Inflammatory macrophage (primary cell): ENCODE measurements at regions not wholly inside any gene's neighbourhood (a gene's known extent, or its start where the extent isn't known, plus 50 kb on each side); places are given as distances from the start of the nearest gene placed in this dataset.
A peak's percentile ranks its signal among the peaks of the same experiment; 100 is the strongest.

ENCODE experiments used
- DNase-seq, 2 donors: peaks; one replicate each; pipeline ENCODE4 v3.0.0-alpha.2; 2020 to 2022

DNA sequence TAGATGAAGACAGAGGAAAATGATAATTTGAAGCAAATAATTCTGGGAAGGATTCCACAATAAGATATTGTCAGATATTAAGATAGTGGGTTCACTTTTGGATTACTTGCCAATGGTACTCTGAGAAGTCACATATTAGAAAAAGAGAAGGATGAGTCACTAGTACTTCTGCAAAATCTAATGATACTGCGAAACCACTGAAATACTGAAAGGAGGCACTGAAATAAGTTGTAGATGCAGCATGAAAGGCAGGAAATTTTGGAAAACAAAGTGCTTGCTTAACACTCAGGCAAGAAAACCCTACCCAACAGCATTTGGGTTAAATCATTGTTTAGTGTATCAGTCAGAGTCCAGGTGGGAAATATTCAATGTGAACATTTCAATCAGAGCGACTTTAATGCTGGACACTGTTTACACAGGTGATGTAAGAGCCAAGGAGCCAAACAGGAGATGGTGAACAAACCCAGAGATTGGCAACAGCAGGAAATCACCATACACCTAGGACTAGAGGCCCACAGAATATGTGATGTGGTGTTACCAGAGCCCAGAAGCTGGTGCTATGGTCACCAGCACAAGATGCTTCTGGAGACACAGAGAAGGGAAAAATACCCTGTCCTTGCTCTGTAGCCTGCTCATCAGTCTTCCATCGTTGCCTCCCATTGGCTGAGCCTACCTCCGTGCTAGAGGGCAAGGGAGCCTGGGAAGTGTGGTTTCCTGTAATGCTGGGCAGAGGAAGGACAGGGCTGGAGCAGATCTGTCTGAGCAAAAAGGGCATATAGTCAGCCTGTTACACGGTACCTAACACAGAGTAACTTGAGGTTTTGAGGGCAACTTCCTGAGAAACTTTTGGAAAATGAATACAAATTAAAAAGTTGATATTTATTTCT is 204.7 kb upstream of the ITGA4 start:
- DNase-seq, result peak; percentile 50 to 81

GRCh38 chr2:181253438-181253837 is 203.7 kb upstream of the ITGA4 start:
- DNase-seq, result no peak

DNA sequence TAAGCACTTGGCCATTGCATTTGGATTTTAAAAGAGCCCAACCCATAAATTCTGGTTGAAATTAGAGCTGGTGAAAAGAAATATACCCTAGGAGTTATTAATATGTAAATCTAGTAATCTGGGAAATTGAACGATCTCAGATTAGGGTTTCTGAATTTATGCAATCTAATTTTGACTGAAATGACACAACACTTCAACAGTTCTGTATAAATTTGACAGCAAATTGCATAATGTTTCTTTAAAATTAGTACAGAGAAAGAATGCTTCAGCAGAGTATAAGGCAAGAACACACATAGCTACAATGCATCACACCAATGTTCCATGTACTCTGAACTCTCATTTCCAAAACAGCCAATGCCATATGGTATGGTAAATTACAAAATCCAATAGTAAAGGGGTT is 201.5 kb upstream of the ITGA4 start:
- DNase-seq, result peak in 1 of 2 donors; percentile 65

GRCh38 chr2:181258720-181259119 is 198.5 kb upstream of the ITGA4 start:
- DNase-seq, result no peak

- DNase-seq, result no peak
These were observed 194.4 kb upstream of the ITGA4 start for GRCh38 chr2:181262782-181263181.

- DNase-seq, result no peak
These were observed 193.2 kb upstream of the ITGA4 start for GRCh38 chr2:181264001-181264400.

DNA sequence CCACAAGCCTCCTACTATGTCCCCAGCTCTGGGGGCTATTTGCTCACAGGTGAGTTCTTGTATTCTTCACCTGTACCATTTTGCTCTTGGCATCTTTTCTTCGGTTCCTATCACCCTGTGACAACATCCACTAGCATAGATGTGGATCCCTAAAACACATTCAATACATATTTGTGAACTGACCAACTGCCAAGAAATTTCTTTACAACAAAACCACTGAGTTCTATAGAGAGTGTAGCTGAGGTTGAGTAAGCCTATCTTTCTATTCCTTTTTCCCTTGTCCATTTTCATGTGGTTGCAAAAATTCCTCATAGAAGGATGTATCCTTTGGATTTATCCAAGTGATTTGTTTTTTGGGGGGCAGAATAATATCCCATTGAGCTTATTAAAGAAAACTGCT is 192.7 kb upstream of the ITGA4 start:
- DNase-seq, result no peak

DNA sequence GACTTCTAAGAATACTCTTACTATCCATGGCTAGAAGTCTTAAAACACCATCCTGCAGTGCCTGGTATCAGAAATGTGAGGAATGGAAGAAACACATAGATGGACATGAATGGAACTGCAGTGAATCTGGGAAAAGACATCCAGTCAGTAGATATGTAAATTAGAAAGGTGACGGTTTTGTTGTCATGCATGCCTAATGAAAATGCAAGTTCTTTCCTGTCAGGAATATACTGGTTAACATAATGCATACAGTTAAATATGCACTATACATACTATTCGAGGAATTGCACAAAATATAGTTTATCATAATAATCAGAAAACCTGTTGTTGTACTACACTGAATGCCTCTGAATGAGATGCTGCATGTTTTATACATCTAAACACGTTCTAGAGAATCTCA is 190.6 kb upstream of the ITGA4 start:
- DNase-seq, result no peak

GRCh38 chr2:181268174-181268867 is 188.9 kb upstream of the ITGA4 start:
- no peak for DNase-seq

DNA sequence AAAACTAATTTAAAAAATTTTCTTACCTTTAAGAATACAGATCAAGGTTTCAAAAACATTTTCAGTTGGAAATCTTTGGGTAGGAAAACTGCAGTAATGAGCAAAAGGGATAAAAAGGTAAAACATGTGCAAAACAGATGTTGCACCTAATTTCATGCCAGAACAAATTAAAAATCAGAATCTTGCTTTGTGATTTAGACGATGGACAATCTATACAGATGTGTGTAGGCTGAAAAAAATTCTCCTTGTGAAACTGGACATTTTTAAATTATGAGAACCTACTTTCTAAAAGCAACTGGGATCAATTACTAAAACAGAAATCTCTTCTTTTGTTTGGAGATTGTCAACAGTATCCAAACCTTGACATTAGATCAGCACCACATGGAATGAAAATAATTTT is 183.2 kb upstream of the ITGA4 start:
- no peak for DNase-seq

- no peak for DNase-seq
These were observed 181.5 kb upstream of the ITGA4 start for GRCh38 chr2:181275643-181276070.

DNA sequence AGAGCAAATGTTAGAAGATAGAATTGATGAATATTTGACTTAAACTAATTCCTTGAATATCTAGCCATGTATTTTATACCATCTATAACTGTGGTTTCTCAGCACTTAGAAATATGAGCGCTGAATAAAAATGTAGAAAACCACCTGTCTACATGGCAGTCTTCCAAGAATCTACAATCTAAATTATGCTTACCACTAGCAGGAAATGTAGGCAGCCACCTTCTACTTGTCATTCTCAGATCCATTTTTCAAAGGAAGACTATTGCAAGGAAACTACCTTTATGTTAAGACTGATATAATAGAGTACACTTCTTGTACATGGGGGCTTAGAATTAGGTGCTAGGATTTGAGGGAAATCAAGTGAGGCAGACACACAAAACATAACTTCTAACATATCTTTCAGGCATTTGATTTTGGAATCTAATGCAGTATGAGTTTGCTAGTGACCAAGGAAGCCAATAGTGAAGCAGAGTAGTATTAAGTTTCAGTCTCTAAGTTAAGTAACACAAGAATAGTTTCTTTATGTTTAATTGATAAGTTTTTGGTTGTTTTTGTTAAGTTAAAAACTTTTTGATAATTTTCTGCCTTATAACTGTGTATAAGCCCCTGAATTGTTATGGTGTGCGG is 175.9 kb upstream of the ITGA4 start:
- DNase-seq, result no peak

GRCh38 chr2:181285116-181285515 is 172.1 kb upstream of the ITGA4 start:
- DNase-seq, result no peak

DNA sequence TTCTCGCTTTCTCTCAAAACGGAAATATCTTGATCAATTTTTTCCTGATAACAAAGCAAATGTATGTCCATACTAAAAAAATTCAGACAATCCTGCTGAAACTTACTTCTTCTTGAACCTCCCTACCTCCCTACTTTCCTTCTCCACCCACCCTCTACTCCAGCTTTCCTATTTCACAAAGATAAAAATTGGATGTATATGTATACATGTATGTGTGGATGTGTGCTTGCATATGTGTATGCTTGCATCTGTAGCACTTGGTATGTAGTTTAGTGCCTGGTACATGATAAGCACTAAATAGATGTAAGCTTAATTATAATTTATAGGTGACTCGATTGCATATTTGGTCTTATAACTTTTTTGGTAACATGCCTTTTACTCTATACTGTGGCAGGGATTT is 167.5 kb upstream of the ITGA4 start:
- DNase-seq, result no peak

DNA sequence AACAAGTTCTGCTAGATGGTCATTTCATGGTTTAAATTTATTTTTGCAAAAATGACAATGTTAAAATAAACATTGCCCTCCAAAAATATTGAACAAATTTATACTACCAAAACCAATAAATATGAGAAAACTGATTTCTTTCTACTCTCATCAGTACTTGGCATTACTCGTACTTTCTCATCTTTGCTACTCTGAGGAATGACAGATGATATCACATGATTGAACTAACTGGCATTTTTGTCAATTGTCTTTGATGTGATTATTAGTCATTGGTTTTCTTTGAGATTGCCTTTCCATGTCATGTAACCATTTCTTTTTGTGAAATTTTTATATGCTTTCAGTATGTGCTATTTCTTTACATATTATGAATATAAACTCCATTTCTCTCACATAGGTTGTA is 167.0 kb upstream of the ITGA4 start:
- no peak for DNase-seq

GRCh38 chr2:181294979-181295378 is 162.2 kb upstream of the ITGA4 start:
- no peak for DNase-seq

DNA sequence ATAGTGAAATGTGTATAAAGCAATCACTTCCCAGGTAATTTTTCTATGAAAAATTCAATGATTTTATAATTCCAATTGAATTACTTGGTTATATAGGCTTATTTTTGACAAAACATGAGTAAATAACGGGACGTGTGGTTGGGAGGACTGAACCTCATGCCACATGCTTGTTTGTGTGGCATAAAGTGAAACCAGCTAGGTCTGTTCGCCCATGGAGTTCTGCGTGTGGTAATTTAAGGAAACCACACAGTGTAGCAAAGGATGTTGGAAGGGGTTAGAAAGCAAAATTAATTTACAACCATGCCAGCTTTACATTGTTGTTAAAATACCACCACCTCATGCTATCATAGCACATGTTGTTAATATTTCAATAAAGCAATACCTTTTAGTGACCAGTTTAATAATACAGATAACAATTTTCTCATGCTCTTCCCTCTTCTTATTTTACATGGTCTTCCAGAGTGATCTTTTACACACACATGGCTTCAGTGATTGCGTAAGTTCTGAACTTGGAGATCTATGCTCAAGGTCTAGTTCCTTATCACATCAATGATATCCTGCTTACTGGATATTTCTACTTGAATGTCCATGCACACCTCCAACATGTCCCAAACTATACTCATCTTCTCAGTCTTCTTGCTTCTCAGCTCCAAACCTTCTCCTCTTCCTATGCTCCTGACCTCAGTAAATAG is 156.4 kb upstream of the ITGA4 start:
- DNase-seq, result peak; percentile 31 to 42

GRCh38 chr2:181304011-181304844 is 153.0 kb upstream of the ITGA4 start:
- DNase-seq, result peak; percentile 32 to 34

DNA sequence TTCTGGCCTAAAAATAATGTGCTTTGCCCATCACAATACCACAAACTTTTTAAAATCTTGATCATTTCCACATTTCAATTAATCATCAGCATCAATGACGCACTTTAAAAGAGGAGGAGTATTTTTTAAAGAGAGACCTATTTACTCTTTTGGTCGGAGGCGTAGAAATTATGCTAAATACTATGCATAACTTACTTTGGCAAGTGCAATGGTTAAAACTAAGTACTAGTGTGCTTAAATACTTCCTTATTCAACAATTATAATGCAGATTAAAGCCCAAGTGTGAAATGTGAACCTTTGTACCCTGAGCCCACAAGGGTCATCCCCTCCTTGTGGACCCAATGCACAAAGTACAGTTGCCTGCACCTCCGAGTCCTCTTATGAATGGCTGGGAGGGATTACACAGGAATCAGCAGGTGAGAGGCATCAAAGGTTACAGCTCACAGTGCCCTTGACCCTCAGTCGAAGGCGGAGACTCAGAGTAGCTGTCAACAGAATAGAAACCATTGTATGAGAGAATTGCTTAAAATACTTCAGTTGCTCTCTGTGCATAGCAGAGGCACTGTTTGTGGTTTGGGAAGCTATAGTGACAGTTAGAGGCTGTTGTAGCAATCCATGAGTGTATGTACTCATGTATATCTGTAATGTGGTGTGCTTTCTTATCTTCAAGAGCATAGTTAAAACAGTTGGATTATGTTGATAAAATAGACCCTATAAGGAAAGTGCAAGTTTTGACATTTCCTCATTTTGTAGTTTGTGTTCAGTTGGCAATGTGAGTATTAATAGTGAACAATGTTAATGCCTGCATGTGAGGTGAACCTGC is 151.7 kb upstream of the ITGA4 start:
- DNase-seq, result peak; percentile 55 to 62

DNA sequence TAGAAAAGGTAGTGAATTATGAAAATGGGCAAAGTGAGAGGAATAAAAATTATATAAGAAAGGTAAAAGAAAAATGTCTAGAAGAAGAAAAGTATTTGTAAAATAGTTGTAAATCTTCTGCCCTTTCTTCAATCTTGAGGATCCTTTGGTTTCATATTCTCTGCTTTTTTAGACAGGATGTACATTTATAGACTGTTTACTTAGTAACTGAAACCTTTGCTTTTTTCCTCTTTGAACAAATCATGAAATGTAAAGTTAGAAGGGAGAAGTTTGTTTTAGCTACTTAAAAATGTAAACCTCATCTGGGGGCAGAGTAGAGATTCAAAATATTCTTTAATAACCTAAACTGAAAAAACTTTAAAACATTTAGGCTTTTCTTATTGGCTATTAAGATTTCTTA is 150.4 kb upstream of the ITGA4 start:
- DNase-seq, result no peak
